GM10266 (cell line): ENCODE measurements at regions not wholly inside any gene's neighbourhood (a gene's known extent, or its start where the extent isn't known, plus 50 kb on each side); places are given as distances from the start of the nearest gene placed in this dataset.

ENCODE experiments used
- DNase-seq: peaks from one replicate; pipeline ENCODE4 v3.0.0; 2012; ENCODE audit errors: extremely low spot score
- CTCF ChIP-seq: IDR thresholded peaks from 2 replicates; pipeline ENCODE4 v1.5.1; 2012; ENCODE audit warnings: mild to moderate bottlenecking, low read depth; ENCODE audit not compliant: control insufficient read depth, insufficient read depth; ENCODE audit errors: missing control alignments

GRCh38 chr4:8754634-8755589 lies 116.7 kb downstream of the HMX1 start:
- no peak for DNase-seq
- no peak for TF ChIP-seq CTCF

GRCh38 chr4:8748236-8748575 lies 123.4 kb downstream of the HMX1 start:
- no peak for DNase-seq
- no peak for TF ChIP-seq CTCF

GRCh38 chr4:8747467-8748235 lies 124.0 kb downstream of the HMX1 start:
- no peak for DNase-seq
- TF ChIP-seq CTCF: no peak

GRCh38 chr4:8746523-8747466 lies 124.8 kb downstream of the HMX1 start:
- no peak for TF ChIP-seq CTCF
- no peak for DNase-seq

- no peak for DNase-seq
- no peak for TF ChIP-seq CTCF
Measured at GRCh38 chr4:8745826-8746225, 125.8 kb downstream of the HMX1 start.

DNA sequence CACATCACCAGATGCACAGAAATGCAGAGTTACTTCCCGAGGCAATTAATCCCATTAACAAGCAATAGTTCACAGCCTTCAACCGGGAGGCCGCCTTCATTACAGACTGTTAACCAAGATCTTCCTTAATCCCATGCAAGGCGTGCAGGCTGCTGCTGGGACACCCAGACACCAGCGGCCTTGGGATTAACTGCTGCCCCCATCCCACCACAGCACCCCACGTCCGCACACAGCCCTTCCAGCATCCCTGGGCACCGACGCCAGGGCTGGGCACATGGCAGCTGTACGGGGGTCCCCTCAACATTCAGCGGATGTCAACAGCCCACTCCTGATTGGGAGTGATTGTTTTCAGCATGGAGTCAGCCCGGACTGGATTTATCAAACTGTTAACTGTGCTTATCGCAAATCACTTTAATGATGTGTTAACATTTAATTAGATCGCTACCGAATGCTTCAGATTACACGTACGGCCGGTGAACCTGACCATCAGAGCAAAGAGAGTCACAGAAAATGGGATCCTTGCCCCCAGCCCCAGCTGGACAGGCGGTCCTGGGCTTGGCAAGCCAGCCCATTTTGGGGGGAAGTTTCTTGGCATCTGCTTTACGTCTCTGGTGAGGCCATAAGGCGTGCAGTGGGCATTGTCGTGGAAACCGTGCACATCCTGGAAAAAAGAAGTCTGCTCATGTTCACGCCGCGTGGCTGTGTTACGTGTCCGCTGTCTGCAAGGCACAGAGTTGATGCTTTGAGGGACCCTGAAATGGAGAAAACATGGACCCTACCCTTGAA lies 126.4 kb downstream of the HMX1 start:
- no peak for TF ChIP-seq CTCF
- DNase-seq: no peak
